GM19395 (cell line): ENCODE measurements at regions not wholly inside any gene's neighbourhood (a gene's known extent, or its start where the extent isn't known, plus 50 kb on each side); places are given as distances from the start of the nearest gene placed in this dataset.

ENCODE experiments used
- ATAC-seq: cut with Tn5 transposase; IDR thresholded peaks from one replicate; pipeline ENCODE4 v1.9.1; 2021; ENCODE audit warnings: mild to moderate bottlenecking, moderate library complexity; ENCODE audit not compliant: unreplicated experiment

DNA sequence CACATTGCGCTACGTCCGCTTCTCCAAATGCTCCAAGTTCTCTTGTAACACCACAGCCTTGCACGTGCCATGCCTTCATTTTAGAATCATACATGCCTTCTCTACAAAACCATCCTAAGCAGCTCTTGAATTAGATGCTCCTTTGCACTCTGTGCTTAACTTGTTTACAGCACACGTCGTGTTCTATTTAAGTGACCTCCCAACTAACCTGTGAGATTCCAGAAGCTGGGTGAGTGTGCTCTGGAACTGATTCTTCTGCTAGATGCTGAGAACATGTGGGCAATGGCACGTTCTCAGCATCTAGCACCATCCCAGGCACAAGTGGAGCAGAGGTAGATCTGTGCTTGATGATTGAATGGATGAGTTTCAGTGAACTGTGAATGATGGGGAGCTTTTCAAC is 100.0 kb upstream of the NEDD9 start:
- no peak for ATAC-seq

- ATAC-seq, result no peak
These were observed 98.6 kb upstream of the NEDD9 start for GRCh38 chr6:11331111-11331510.

- no peak for ATAC-seq
These were observed 97.9 kb upstream of the NEDD9 start for GRCh38 chr6:11330413-11330760.

DNA sequence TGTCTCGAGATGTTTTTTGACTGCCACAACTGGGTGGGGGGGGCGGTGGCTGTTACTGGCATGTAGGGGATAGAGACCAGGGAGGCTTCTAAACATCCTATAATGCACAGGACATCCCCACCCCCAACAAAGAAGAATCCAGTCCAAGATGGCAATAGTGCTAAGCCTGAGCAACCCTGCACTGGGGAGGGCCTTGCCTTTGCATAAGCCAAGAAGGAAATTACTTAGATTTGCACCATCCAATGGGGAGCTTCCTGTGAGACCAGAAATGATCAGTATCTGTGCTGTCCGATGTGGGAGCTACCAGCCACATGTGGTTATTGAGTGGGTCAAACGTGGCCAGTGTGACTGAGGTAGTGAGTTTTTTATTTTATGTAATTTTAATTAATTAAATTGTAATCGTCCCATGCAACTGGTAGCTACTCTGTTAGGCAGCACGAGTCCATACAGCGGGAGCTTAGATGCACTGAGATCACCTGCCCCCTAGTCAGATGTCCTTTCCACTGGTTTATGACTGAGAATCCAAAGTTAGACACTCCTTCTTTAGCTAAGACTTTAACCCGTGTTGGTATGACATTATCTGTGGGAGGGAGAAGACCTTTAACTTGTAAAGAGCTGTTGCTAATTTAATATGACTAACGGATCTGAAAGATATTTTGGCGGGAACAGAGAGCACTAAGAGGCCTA is 97.4 kb upstream of the NEDD9 start:
- ATAC-seq, result no peak

DNA sequence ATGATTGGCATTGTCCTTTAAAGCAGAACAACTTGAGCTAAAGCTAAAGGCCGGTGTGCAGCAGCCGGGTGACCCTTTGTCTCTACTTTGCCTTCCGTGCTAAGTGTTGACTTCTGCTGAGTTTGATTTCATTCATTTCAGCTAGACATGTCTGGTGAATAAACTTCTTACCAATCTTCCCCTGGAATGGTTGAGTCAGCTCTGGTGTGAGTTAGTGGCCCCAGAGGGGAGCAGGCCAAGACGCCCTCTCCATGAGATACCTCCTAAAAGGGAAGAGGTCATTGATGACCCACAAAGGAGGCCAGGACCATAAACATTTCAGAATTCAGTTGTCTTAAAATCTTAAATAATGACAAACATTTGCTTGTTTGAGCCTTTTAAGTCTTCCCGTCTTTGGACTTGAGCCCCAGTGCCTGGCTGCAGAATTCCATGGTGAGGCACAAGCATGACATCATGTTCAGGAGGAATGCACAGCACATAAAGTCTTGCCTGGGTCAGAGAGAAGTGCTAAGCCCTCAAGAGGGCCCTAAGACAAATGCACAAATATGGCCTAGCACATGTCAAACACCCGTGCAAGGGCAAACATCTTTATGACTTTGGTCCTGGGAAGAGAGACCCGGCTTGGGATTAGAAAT is 96.3 kb upstream of the NEDD9 start:
- ATAC-seq, result no peak

GRCh38 chr6:11327961-11328360 is 95.5 kb upstream of the NEDD9 start:
- no peak for ATAC-seq

- no peak for ATAC-seq
These were observed 93.6 kb upstream of the NEDD9 start for GRCh38 chr6:11326116-11326515.

GRCh38 chr6:11324453-11325015 is 92.1 kb upstream of the NEDD9 start:
- peak; percentile 80 for ATAC-seq

- peak; percentile 74 for ATAC-seq
These were observed 91.4 kb upstream of the NEDD9 start for GRCh38 chr6:11323666-11324452.

- ATAC-seq, result no peak
These were observed 89.9 kb upstream of the NEDD9 start for GRCh38 chr6:11322252-11322885.

GRCh38 chr6:11320914-11321597 is 88.6 kb upstream of the NEDD9 start:
- ATAC-seq, result no peak

GRCh38 chr6:11318835-11319813 is 86.7 kb upstream of the NEDD9 start:
- ATAC-seq, result no peak

- ATAC-seq, result peak; percentile 74
These were observed 85.7 kb upstream of the NEDD9 start for GRCh38 chr6:11317885-11318771.

- ATAC-seq, result no peak
These were observed 83.4 kb upstream of the NEDD9 start for GRCh38 chr6:11315743-11316437.

- ATAC-seq, result no peak
These were observed 80.7 kb upstream of the NEDD9 start for GRCh38 chr6:11313207-11313606.

DNA sequence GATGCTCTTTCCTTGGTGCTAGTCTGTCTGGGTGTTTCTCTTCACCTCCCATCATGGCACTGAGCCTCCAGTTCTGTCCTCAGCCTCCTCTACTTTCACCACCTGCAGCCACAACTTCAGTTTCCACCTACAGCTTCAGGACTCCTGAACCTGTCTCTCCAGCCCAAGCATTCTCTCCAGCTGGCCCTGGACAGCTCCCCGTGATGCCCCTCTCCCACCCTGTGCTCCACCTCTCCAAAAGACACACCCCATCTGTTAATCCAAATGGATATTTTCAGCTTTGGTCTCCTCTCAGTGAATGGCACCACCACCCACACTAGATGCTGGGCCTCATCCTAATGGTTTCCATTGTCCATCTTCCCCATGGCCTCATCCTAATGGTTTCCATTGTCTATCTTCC is 79.5 kb upstream of the NEDD9 start:
- ATAC-seq, result no peak

DNA sequence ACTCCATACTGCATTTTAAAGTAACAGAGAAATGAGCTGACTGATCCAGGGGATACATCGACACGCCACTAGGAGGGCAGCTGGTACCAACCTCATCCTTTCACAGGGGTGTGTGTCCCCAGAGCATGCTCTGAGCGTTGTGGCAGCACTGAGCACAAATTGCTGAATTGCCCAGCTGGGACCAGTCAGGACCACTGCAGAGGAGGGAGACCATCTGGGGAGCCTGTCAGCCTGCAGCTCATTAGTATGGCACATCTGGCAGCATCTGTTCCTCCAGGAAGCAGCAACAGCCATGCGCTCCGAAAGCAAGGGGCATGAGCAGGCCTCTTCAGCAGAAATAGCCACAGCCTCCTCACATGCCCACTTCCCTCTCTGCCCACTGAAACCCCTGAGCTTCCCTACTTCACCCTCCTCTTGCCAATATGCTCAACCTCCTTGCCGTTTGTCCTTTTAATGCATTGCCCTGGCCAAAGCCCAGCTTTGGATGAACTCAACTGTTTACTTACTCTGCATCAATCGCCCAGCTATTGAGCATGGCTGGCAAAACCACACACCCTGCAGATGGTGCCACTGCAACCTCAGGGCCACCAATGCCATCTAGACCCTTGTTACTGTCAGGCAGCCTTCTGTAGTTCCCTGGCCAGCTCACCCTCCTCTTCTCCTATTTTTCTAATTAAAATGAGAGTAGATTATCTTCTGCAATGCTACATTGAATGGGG is 77.6 kb upstream of the NEDD9 start:
- no peak for ATAC-seq
